22Rv1 (cell line): ENCODE measurements at regions not wholly inside any gene's neighbourhood (a gene's known extent, or its start where the extent isn't known, plus 50 kb on each side); places are given as distances from the start of the nearest gene placed in this dataset.

Experiments
- ZFX ChIP-seq: fragments of 450-650 bp; IDR thresholded peaks from 2 replicates; pipeline ENCODE4 v1.6.1; 2017; ENCODE audit warnings: antibody characterized with exemption, borderline replicate concordance
- TF ChIP-seq, protein P1 (sequence below): fragments of 450-650 bp; IDR thresholded peaks from 2 replicates; pipeline ENCODE4 v1.5.1; 2017; ENCODE audit warnings: mild to moderate bottlenecking

DNA sequence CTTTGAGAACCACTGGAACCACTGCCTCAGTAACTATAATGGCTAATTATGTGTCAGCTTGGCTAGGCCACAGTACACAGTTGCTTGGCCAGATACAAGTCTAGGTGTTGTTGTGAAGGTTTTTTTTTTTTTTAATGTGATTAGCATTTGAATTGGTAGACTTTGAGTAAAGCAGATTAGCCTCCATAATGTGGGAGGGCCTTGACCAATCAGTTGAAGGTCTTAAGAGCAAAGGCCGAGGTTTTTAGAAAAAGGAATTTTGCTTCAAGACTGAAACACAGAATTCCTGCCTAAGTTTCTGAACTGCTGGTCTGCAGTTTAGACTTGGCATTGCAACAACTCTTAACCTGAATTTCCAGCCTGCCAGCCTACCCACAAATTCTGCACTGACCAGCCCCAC lies 451.6 kb upstream of the AZI2 start:
- TF ChIP-seq, protein P1, sequence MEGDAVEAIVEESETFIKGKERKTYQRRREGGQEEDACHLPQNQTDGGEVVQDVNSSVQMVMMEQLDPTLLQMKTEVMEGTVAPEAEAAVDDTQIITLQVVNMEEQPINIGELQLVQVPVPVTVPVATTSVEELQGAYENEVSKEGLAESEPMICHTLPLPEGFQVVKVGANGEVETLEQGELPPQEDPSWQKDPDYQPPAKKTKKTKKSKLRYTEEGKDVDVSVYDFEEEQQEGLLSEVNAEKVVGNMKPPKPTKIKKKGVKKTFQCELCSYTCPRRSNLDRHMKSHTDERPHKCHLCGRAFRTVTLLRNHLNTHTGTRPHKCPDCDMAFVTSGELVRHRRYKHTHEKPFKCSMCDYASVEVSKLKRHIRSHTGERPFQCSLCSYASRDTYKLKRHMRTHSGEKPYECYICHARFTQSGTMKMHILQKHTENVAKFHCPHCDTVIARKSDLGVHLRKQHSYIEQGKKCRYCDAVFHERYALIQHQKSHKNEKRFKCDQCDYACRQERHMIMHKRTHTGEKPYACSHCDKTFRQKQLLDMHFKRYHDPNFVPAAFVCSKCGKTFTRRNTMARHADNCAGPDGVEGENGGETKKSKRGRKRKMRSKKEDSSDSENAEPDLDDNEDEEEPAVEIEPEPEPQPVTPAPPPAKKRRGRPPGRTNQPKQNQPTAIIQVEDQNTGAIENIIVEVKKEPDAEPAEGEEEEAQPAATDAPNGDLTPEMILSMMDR = no peak
- no peak for TF ChIP-seq ZFX
